GM18861 (cell line): ENCODE measurements at regions not wholly inside any gene's neighbourhood (a gene's known extent, or its start where the extent isn't known, plus 50 kb on each side); places are given as distances from the start of the nearest gene placed in this dataset.
A peak's percentile ranks its signal among the peaks of the same experiment; 100 is the strongest.

ENCODE experiments used
- ATAC-seq: cut with Tn5 transposase; IDR thresholded peaks from one replicate; pipeline ENCODE4 v1.9.1; 2021; ENCODE audit not compliant: unreplicated experiment

DNA sequence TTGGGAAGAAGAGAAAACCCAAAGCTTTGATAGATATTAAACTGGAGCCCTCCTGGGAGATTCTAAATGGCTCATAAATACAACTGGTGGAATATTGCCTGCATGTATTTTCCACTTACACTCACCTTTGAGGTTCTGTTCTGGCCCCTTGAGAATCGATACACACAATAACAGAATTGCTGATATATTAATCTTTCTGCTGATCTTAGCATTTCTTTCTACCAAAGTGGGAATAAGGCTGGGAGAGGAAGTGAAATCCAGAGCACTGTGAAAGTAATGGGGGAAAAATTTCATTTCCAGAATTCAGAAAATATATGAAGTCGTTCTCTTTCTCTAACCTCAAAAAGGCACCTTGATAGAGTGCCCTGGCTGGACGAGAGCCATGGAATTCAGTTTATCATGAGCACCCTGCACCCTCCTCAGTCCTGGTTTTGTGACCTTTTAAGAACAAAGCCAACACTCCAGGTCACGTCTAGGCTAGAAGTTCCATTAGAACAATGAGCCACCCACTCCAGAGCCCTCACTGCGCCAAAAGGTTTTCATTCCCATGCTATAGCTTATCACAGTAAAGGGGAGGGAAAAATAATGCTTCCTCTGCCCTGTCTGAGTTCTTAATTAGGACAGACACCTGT lies 244.5 kb downstream of the CD83 start:
- ATAC-seq: no peak

GRCh38 chr6:14364370-14364769 lies 246.8 kb downstream of the CD83 start:
- ATAC-seq: no peak

GRCh38 chr6:14365393-14365792 lies 247.8 kb downstream of the CD83 start:
- no peak for ATAC-seq

DNA sequence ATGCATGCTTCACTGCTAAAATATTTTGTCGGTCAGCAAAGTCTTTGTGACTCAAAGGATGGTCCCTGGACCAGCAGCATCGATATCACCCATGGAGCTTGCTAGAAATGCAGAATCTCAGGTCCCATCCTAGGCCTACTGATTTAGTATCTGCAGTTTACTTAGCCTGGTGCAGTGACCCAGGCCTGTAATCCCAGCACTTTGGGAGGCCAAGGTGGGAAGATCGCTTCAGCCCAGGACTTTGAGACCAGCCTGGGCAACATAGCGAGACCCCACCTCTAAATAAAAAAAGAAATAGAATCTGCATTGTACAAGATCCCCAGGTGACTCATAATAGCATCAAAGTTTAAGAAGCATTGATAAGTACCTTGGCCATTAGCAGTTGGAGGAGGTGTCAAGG lies 248.7 kb downstream of the CD83 start:
- no peak for ATAC-seq

GRCh38 chr6:14366872-14367271 lies 249.3 kb downstream of the CD83 start:
- no peak for ATAC-seq

DNA sequence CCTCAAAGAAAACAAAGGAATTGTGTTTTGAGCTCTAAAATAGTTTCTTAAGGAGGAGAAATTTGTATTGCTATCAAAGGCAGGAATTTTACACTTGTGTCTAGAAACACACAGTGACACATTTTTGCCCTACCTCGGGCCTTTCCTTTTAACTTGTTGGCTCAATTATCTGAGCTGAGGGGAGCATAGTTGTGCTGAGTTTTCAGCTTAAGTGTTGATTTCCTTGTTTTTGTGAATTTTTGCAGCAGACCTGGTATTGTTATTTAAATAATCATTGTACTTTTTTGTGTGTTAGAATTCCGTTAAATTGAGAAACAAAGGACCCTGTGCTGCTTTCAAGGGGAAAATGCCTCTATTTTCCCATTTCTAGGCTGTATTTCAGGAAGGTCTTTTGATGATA lies 249.7 kb downstream of the CD83 start:
- no peak for ATAC-seq

- no peak for ATAC-seq
These were observed 252.1 kb downstream of the CD83 start for GRCh38 chr6:14369717-14370116.

DNA sequence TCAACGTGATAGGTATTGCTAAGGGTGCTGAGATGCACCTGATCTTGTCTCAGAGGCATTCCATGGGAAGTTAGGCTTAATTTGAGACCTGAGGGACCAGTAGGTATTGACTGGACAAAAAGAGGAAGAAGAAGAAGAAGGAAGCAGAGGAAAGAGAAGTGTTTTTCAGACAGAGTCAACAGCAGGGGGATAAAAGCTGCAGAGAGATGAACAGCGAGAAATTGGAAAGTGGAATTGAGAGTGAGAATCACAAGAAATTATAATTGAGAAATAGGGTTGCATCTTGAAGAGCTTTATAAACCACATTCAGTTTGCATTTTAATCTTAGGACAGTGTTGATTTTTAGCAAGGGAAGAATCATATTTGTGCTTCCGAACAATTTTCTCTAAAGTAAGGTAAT lies 254.0 kb downstream of the CD83 start:
- ATAC-seq: no peak

DNA sequence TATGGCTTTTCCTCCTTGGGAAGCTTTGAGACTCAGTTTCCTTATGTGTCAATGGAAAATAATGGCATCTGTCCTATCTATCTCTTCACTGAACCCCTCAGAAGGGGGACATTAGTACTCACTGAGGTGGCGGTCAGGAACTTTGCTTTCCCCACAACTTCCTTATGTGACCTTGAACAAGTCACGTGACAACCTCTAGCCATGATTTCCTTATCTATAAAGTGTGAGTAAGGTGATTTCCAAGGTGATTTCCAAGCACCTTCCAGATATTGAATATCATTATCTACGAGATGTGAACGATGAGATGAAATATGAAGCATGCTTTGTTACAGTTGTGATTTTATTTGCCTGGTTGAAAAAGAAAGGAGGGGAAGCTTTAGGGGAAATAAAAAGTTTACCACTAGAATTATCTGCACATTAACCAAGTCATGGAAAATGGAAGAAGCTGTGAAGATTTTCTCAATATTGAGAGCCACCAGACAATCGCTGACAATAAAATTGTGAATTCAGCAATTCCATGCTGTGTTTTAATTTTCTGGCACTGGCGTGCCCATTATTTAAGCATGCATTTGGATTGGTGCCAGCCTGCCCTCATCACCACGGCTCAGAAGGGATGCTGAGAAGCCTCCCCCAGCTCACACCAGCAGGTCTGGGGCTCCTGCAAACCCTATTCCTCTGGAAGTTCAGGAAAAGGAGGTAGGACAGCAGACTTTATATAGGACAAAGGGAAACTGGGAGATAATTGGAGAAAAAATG lies 255.3 kb downstream of the CD83 start:
- ATAC-seq: no peak

GRCh38 chr6:14373648-14374437 lies 256.3 kb downstream of the CD83 start:
- ATAC-seq: no peak

- no peak for ATAC-seq
These were observed 258.4 kb downstream of the CD83 start for GRCh38 chr6:14375930-14376329.

- ATAC-seq: no peak
These were observed 262.0 kb downstream of the CD83 start for GRCh38 chr6:14379568-14379967.

GRCh38 chr6:14380086-14380820 lies 262.7 kb downstream of the CD83 start:
- ATAC-seq: no peak

DNA sequence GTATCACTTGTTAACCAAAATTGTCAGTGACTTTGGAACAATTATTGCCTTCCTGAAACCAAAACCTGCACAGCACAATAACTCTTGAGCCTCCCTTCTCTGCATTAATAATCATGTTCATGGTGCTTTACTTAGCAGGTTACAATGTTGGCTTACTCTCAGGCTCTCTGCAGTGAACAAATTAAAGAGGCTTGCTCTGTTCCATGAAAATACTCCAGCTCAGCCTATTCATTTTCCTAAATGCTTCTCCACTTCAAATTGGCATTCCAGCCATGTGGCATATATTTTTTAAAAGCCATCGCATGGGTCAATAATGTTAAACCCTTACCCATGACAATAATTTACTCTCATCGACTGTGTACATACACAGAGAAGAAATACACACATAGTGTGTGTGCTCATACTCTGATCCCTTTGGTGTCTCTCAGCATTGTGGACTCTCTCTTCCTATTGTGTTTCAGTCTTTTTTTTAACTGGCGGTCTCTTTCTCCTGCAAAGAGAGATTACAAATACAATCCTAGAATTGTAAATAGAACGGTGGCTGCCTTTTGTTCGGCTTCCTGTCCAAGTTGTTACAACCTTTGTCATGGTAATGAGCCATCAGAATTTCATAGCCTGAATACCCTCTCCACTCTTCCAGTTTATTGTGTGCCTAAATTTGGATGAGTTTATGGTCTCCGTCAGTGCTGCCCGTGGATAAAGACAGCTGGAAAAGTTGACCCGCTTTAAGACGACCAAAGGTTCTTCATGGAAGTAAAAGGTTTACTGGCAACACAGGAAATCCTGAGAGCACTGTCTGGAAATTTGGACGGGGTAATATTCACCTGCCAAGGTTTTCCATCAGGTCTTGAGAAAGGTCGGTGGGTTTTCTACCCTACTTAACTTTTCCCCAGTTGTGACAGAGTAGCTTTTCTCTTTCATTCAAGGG lies 263.6 kb downstream of the CD83 start:
- no peak for ATAC-seq

GRCh38 chr6:14381829-14382677 lies 264.5 kb downstream of the CD83 start:
- ATAC-seq: peak; percentile 42

DNA sequence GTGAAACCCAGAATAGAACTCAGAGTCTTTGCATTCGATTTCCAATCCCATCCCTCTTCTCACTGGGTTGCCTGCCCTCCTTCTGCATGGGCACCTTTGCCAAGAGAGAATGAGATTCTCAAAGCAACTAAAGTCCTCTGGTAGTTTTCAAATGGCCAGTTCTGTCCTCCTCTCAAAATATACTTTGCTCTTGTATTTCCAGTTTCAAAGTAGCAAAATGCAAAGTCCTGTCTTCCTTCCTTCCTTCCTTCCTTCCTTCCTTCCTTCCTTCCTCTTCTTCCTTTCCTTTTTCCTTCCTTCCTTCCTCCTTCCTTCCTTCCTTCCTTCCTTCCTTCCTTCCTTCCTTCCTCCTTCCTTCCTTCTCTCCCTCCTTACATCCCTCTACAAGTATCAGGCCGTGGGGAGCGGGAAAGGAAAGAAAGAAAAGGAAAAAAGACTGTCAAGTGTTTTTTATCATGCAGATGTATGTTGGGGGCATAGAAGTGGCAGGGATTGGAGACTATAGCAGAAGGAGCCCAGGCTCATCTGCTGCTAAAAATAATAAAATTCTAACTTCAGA lies 265.2 kb downstream of the CD83 start:
- no peak for ATAC-seq

GRCh38 chr6:14383393-14384174 lies 266.0 kb downstream of the CD83 start:
- no peak for ATAC-seq
